ENCODE measurements at regions not wholly inside any gene's neighbourhood (a gene's known extent, or its start where the extent isn't known, plus 50 kb on each side); places are given as distances from the start of the nearest gene placed in this dataset.

DNA sequence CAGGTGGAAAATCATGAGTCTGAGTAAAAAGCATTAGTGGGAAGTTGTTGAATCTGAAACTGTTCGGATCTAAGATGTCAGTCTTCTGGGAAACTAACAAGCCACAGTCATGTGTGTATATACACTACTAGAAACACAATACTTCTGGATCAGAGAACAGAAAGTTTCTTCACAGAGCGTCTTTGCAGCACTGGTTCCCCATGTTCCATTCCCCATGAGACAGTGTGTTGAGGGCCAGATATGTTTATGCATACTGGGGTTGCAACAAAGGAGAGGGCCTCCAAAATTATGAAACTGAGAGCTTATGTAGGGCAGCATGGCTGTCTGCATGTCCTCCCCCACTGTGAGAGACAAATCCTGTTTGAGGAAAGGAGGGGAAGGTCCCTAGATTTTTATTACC lies 295.0 kb upstream of the NAV3 start:
- Mint-ChIP-seq H3K4me1 (no peaks in the 10 kb centered on the region), H3K4me3 (no peak overlapping the region), H3K9me3 (peaks cover 0 to 10% of the 10 kb centered on the region in 2 donors), H3K27me3 (no peaks in the 10 kb centered on the region), H3K27ac (no peak overlapping the region)
- ATAC-seq (no peak), DNase-seq (no peak)

DNA sequence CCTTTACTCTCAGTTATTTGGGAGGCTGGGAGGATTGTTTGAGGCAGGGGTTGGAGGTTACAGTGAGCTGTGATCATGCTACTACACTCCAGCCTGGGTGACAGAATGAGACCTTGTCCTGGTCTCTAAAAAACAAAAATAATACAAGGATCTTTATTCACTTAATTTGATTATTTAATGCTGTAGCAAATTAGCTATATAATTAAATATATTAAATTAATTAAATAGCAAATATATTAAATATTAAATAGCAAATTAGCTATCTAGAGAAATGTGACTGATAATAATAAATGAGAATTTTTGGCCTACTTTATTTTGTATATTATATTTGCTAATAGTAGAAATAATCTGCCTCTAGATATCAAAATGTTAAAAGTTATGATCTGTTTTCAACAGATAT lies 298.8 kb upstream of the NAV3 start:
- Mint-ChIP-seq H3K27me3 (no peaks in the 10 kb centered on the region), H3K27ac (no peak overlapping the region), H3K9me3 (peaks cover 10 to 16% of the 10 kb centered on the region in 2 donors), H3K4me3 (no peak overlapping the region), H3K4me1 (no peaks in the 10 kb centered on the region)
- ATAC-seq (no peak), DNase-seq (no peak)

DNA sequence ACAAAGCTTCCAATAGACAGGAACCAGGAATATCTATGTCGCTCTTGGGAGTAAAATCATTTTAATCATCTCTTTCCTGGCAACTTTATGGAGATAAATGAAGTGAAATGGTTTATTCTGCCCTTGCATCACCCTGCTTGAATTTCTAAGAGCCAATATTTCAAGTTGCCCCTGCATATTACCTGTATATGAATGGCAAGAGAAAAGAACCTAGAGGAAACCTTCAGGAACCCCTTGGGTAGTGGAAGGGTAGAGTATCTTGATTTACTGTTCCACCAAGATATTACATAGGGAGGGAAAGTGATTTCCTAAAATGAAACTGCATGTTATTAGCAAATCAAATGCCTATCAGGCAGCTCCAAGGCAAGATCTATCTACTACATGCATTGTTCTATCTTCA lies 308.4 kb upstream of the NAV3 start:
- no peaks in the 10 kb centered on the region for H3K27me3 Mint-ChIP-seq

DNA sequence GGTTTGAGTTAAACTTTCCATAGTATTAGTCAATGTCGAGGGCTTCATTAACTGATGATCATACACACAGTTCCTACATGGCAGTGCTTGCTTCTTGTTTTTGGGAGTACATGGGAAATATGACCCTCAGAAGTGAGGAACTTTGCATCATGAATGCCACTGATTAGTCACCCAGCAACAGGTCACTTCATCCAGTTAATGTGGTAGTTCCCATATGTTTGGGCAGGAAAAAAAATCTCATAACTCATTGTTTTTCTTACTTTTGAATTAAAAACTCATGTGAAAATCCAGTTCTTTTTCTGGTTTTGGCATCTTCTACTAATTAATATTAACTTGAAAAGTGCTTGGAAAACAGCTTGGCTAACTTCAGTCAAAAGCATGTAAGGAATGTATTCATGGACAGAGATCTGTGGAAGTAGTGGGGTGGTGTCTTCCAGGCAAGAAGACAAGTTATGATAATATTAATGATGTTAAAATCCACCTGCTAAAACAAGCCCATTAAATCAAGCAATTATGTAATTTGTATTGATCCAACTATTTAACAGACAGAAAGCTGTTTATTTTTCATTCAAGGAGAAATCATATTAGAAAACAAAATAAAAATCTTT lies 309.1 kb upstream of the NAV3 start:
- H3K27me3 Mint-ChIP-seq, result no peaks in the 10 kb centered on the region
- no peak overlapping the region for H3K27ac Mint-ChIP-seq
- no peaks in the 10 kb centered on the region for H3K4me1 Mint-ChIP-seq
- H3K4me3 Mint-ChIP-seq, result no peak overlapping the region
- no peak for ATAC-seq
- no peak for DNase-seq
- peaks cover 7 to 15% of the 10 kb centered on the region in 2 donors for H3K9me3 Mint-ChIP-seq

More for the DNA sequence above, 308.4 kb upstream of the NAV3 start:
- ATAC-seq (no peak), DNase-seq (no peak)
- Mint-ChIP-seq H3K9me3 (peaks cover 13 to 18% of the 10 kb centered on the region in 2 donors), H3K4me1 (no peaks in the 10 kb centered on the region), H3K27ac (no peak overlapping the region), H3K4me3 (no peak overlapping the region)

DNA sequence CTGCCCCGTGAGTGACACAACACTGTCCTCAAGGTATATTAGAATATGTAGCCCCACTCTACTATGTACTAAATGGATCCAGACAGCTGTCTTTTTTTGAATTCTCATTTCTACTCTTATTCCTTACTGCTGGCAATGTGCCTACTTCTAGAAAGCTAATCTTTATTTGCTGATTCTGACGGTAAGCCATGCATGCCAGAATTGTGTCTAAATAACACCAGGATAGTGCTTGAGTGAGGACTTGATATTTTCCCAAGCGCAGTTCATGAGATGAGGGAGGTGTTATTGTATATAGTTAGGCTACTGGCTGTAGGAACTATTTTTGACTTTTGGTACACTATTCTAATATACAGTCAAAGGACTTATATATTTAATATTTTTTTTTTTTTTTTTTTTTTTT lies 316.2 kb upstream of the NAV3 start:
- Mint-ChIP-seq H3K9me3 (peaks cover 0 to 5% of the 10 kb centered on the region in 2 donors), H3K27ac (no peak overlapping the region), H3K4me1 (no peaks in the 10 kb centered on the region), H3K27me3 (no peaks in the 10 kb centered on the region), H3K4me3 (no peak overlapping the region)
- DNase-seq (no peak), ATAC-seq (no peak)

DNA sequence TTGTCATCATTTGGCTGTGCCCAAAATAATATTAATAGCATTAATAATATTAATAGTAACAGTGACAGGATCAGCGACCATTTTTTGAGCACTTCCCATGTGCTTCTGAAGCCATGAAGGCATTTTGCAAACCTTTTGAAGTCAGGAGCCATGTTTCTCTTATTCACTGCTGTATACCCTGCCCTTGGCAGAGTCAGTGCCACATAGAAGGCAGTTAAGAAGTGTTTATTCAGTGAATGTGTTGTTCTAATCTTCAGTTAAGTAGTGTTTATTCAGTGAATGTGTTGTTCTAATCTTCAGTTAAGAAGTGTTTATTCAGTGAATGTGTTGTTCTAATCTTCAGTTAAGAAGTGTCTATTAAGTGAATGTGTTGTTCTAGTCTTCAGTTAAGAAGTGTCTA lies 319.7 kb upstream of the NAV3 start:
- Mint-ChIP-seq H3K27me3 (no peaks in the 10 kb centered on the region), H3K4me3 (no peak overlapping the region), H3K4me1 (no peaks in the 10 kb centered on the region), H3K27ac (no peak overlapping the region), H3K9me3 (peaks cover 8 to 11% of the 10 kb centered on the region in 2 donors)
- ATAC-seq (no peak), DNase-seq (no peak)

DNA sequence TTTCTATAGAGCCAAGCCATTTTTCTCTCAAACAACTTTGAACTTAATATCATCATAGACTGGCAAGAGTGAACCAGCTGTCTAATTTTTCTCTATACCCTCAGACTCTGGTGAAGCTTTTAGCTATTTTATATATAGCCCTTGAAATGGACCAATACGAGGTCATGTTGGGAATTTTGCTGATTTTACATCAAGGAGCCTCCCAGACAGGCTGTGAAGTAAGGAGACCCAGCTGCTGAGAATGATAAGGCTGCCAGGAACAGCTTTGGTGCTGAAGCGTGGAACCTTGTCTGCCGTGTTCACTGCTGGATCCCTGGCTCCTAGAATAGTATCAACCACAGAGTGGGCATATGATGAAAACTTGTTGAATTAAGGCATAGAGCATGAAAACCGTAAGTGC lies 326.2 kb upstream of the NAV3 start:
- Mint-ChIP-seq H3K4me3 (no peak overlapping the region), H3K27ac (no peak overlapping the region), H3K4me1 (no peaks in the 10 kb centered on the region), H3K27me3 (no peaks in the 10 kb centered on the region), H3K9me3 (peaks cover 8 to 12% of the 10 kb centered on the region in 2 donors)
- DNase-seq (no peak), ATAC-seq (no peak)

DNA sequence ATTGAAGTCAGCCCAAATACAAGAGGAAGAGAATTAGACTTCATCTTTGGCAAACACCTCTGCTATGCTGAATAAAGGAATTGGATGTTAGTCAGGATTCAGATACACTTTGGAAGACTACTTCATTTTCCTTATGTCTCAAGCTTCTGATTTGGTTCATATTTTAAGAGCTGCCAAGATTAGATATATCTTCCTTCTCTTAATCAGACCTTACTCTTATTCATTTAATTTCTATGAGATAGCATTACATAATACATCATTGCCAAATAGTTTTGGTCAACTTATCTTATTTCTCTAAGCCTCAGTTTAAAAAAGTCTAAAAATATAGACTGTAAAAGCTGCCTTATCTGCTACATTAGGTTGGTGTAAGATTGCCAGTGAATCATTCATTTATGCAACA lies 330.6 kb upstream of the NAV3 start:
- Mint-ChIP-seq H3K9me3 (peaks cover 0 to 4% of the 10 kb centered on the region in 2 donors), H3K27me3 (no peaks in the 10 kb centered on the region), H3K4me3 (no peak overlapping the region), H3K4me1 (no peaks in the 10 kb centered on the region), H3K27ac (no peak overlapping the region)
- DNase-seq (no peak), ATAC-seq (no peak)

DNA sequence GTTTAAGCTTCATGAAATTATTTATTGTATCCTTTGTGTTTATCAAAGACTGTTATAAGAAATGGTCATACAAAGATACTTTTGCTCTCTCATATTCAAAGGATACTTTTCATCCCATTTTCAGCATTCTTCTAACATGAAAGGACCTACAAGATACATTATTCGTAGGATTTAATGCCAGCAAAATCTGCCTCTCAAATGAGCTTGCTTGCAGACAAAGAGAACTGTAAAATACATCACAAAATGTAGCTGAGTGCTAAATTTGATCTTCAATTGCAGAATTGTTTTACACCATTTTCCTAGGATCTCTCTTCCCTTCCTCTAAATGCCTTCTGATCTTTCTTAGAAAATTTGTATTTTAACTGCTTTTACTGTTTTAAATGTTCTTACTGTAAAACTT lies 333.0 kb upstream of the NAV3 start:
- Mint-ChIP-seq H3K4me1 (no peaks in the 10 kb centered on the region), H3K9me3 (peaks cover 0 to 4% of the 10 kb centered on the region in 2 donors), H3K4me3 (no peak overlapping the region), H3K27ac (no peak overlapping the region), H3K27me3 (no peaks in the 10 kb centered on the region)
- DNase-seq (no peak), ATAC-seq (no peak)

DNA sequence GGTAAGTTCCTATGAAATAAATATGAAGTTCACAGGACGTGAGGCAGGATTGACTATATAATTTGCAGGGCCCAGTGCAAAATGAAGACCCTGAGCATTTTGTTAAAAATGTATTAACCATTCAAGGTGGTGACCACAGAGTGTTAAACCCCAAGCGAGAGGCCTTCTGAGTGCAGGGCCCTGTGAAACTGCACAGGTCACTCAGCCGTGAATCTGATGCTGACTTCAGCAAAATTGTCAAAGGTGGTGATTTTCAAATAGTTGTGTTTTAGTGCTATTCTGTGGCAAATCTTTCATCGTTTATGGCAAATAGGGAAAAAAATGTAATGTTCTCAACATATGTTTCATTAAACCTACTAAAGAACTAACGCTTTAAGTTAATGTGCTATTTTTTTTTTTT lies 334.0 kb upstream of the NAV3 start:
- DNase-seq, result no peak
- Mint-ChIP-seq H3K27me3 (no peaks in the 10 kb centered on the region), H3K4me3 (no peak overlapping the region), H3K27ac (no peak overlapping the region), H3K4me1 (no peaks in the 10 kb centered on the region), H3K9me3 (peaks cover 0 to 4% of the 10 kb centered on the region in 2 donors)
- ATAC-seq, result no peak

DNA sequence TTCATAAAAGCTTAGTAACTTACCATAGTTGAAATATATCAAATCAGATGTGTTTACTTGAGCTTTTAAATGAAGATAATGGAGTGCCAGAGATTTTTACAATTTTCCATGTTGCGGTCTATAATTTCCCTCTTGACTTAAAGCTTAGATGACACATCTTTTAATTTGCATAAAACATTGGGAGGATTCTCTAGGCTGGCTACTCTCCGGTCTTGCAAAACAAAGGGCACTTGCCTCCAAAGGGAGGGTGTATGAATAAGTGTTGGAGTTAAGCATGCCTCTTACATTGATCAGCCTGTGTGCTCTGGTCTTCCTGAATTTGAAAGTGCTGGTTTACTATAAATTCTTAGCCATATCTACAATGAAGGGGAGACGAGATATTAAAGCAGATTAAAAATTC lies 336.4 kb upstream of the NAV3 start:
- no peak overlapping the region for H3K4me3 Mint-ChIP-seq
- H3K27me3 Mint-ChIP-seq, result no peaks in the 10 kb centered on the region
- H3K27ac Mint-ChIP-seq, result no peak overlapping the region
- no peak for DNase-seq
- H3K4me1 Mint-ChIP-seq, result no peaks in the 10 kb centered on the region
- no peak for ATAC-seq
- H3K9me3 Mint-ChIP-seq, result no peaks in the 10 kb centered on the region

DNA sequence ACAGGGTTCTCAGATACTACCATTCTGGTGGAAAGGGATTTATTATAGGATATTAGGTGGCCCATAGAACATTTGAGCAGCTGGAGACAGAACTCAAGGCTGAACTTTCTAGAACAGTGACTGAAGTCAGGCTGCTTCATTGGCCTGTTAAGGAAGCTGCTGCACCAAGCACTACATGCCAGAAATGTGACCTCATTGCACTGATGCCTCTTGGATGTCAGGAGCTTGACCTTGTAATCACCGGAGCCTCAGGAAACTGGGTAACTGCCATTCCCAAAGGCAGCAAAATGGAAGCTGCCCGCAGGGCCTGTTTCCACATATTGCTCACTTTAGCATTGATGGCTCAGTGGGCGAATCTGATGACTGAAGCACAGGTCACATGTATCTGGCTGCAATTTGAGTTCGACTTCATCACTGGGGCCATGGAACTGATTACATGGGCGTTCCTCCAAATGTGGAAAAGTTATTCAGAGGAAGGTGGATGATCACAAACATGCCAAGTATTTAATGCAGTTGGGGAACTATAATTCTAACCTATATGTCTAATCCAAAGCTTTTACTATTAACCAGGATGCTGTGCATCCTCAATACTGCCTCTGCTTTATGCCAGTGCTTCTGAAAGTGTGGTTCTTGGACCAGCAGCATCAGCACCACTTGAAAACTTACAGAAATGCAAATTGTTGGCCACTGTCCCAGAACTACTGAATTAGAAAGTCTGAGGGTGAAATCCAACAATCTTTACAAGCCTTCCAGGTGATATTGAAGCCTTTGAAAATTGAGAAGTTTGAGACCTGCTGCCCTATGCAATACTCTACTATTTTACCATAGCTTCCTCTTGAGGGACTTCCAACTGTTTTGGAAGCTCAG lies 337.2 kb upstream of the NAV3 start:
- Mint-ChIP-seq H3K4me3 (no peak overlapping the region), H3K27ac (no peak overlapping the region), H3K4me1 (no peaks in the 10 kb centered on the region), H3K27me3 (no peaks in the 10 kb centered on the region), H3K9me3 (no peaks in the 10 kb centered on the region)
- ATAC-seq (no peak), DNase-seq (no peak)

DNA sequence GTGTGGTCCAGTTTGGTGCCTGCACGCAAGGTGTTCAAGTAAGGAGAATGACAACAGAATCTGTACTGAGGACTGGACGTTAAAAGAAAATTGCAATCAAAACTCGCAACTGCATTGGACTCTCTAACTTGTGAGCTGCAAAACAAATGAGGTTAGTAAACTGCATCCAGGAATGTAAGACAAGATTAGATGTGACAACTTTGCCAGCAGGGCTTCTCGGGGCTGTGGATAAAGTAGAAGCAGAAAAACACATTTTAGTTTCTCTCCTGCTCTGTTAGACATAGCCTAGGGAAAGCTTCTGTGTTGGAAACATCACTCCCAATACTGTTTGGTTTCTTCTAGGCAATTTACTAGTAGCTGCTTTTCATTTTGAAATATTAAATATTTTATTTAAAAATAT lies 338.2 kb upstream of the NAV3 start:
- no peaks in the 10 kb centered on the region for H3K27me3 Mint-ChIP-seq
- no peak for ATAC-seq
- no peak overlapping the region for H3K27ac Mint-ChIP-seq
- H3K9me3 Mint-ChIP-seq, result no peaks in the 10 kb centered on the region
- H3K4me1 Mint-ChIP-seq, result no peaks in the 10 kb centered on the region
- no peak for DNase-seq
- H3K4me3 Mint-ChIP-seq, result no peak overlapping the region

DNA sequence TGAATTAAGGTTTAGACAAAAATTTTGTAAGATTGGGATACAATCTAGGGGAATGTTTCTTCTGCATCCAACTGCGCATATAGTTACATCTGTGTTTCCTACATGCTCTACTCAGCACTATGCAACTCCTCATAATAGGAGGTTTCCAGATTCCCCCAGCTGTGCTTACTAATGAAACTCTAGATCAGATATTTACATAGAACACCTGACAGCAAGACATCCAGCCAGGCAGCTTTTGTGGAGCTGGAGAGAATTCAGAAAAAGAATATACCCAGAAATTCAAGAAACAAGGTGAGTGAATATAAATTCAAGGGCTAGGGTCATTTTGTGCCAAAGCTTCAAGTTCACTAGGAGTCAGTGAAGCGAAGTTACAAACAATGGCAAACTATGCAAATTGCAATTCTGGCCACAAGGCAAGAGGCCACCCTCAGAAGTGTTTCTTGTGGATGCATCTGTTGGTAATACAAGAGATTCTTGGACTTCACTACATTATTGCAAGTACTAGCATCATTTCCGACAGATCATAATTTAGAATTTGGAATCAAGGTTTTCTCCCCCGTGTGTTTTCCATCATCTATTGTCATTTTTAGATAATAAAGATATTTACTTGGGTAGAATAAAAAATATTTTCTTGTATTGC lies 341.2 kb upstream of the NAV3 start:
- Mint-ChIP-seq H3K27me3 (no peaks in the 10 kb centered on the region), H3K27ac (no peak overlapping the region), H3K9me3 (no peaks in the 10 kb centered on the region), H3K4me1 (no peaks in the 10 kb centered on the region), H3K4me3 (no peak overlapping the region)
- ATAC-seq (no peak), DNase-seq (no peak)

DNA sequence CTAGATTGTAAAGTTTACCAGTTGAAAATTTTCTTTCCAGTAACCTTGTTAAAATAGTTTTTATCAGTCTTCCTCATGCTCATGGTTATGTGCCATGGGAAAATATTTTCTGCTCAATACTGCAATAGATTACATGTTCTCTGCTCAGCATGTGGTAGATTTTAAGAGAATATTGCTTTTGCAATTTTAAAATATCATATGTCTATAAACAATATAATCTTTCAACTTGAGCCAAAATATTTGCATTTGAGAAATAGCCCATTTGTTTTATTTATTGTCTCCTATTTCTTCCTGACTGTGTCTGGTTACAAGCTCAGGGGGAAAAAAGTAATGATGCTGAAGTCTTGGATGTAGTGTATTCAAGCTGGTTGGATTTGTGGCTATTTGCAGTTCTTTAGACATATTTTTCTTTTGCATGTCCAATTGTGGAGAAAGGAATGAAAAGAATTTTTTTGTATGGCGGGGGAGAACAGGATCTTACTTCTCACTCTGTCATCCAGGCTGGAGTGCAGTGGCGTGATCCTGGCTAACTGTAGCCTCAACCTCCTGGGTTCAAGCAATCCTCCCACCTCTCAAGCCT lies 342.6 kb upstream of the NAV3 start:
- ATAC-seq (no peak), DNase-seq (no peak)
- H3K9me3 Mint-ChIP-seq, result no peaks in the 10 kb centered on the region
- H3K27ac Mint-ChIP-seq, result no peak overlapping the region
- H3K4me1 Mint-ChIP-seq, result no peaks in the 10 kb centered on the region
- no peaks in the 10 kb centered on the region for H3K27me3 Mint-ChIP-seq
- no peak overlapping the region for H3K4me3 Mint-ChIP-seq

DNA sequence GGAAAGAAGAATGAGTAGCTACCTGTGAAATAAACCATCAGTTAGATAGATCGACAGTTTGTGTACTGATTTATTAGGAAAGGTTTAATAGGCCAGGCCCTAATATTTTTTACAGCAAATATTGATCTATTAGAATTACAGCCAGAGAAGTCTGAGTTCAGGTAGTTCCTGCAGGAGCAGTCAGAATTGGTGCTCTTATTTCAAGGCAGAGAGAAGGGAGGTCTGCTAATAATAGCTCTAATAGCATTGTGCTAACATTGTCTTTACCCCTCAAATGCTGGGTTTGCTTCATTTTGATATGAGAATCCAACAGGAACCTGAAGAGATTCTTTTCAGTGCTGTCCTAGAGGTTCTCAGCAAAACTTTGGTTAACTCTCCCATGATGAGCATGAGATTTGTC lies 343.8 kb upstream of the NAV3 start:
- no peak for ATAC-seq
- Mint-ChIP-seq H3K9me3 (no peaks in the 10 kb centered on the region), H3K27ac (no peak overlapping the region), H3K27me3 (no peaks in the 10 kb centered on the region), H3K4me3 (no peak overlapping the region), H3K4me1 (no peaks in the 10 kb centered on the region)
- DNase-seq, result no peak

All from stimulated activated naive CD8-positive, alpha-beta T cell treated with anti-CD3 and anti-CD28 coated beads, Interleukin-15, amount 100 ng/mL, for 72 hours (primary cell).